H9 (cell line): ENCODE measurements at regions not wholly inside any gene's neighbourhood (a gene's known extent, or its start where the extent isn't known, plus 50 kb on each side); places are given as distances from the start of the nearest gene placed in this dataset.

Experiments
- DNase-seq: peaks from one replicate; pipeline ENCODE4 v3.0.0-alpha.2; 2017
- H2AFZ ChIP-seq: one replicate; pipeline ENCODE4 v1.6.1; 2013; ENCODE audit warnings: mild to moderate bottlenecking, low read length, control low read depth, moderate library complexity
- H2AK5ac ChIP-seq: 2 replicates; pipeline ENCODE4 v1.6.1; 2013; ENCODE audit warnings: low read length, control low read depth, mixed read lengths; ENCODE audit not compliant: insufficient read length
- H2BK120ac ChIP-seq: one replicate; pipeline ENCODE4 v1.6.1; 2013; ENCODE audit warnings: low read depth, mild to moderate bottlenecking, low read length, control low read depth, inconsistent platforms; ENCODE audit not compliant: poor library complexity, severe bottlenecking
- H2BK12ac ChIP-seq: 2 replicates; pipeline ENCODE4 v1.6.1; 2013; ENCODE audit warnings: low read length, control low read depth, mixed read lengths, low read depth; ENCODE audit not compliant: insufficient read length
- H2BK15ac ChIP-seq: 2 replicates; pipeline ENCODE4 v1.6.1; 2013; ENCODE audit warnings: low read depth, low read length, control low read depth
- H2BK20ac ChIP-seq: one replicate; pipeline ENCODE4 v1.6.1; 2013; ENCODE audit warnings: low read depth, mild to moderate bottlenecking, low read length, control low read depth, inconsistent platforms; ENCODE audit not compliant: poor library complexity, severe bottlenecking
- H2BK5ac ChIP-seq: 2 replicates; pipeline ENCODE4 v1.6.1; 2013; ENCODE audit warnings: low read length, control low read depth, mixed read lengths; ENCODE audit not compliant: insufficient read length
- H3K14ac ChIP-seq: 2 replicates; pipeline ENCODE4 v1.6.1; 2013; ENCODE audit warnings: low read length, control low read depth; ENCODE audit not compliant: insufficient read depth
- H3K18ac ChIP-seq: 2 replicates; pipeline ENCODE4 v1.6.1; 2013; ENCODE audit warnings: low read depth, mild to moderate bottlenecking, mixed read lengths, low read length, control low read depth; ENCODE audit not compliant: insufficient read length
- H3K23ac ChIP-seq: 2 replicates; pipeline ENCODE4 v1.6.1; 2013; ENCODE audit warnings: low read length, control low read depth, mixed read lengths, low read depth; ENCODE audit not compliant: insufficient read length
- H3K23me2 ChIP-seq: 2 replicates; pipeline ENCODE4 v1.6.1; 2013; ENCODE audit warnings: low read depth, mild to moderate bottlenecking, mixed read lengths, low read length, control low read depth; ENCODE audit not compliant: insufficient read length, poor library complexity, severe bottlenecking
- H3K27ac ChIP-seq: 2 replicates; pipeline ENCODE4 v1.5.1; 2013; ENCODE audit warnings: low read length, control low read depth, mixed read lengths, low read depth; ENCODE audit not compliant: insufficient read length
- H3K27me3 ChIP-seq: 2 replicates; pipeline ENCODE4 v1.6.1; 2013; ENCODE audit warnings: low read length, control low read depth, inconsistent platforms; ENCODE audit not compliant: insufficient read depth
- H3K4ac ChIP-seq: 2 replicates; pipeline ENCODE4 v1.6.1; 2013; ENCODE audit warnings: low read depth, mild to moderate bottlenecking, control low read depth, inconsistent platforms, low read length, moderate library complexity
- H3K4me1 ChIP-seq: 2 replicates; pipeline ENCODE4 v1.6.1; 2013; ENCODE audit warnings: low read length, control low read depth, inconsistent platforms; ENCODE audit not compliant: insufficient read depth
- H3K4me2 ChIP-seq: 2 replicates; pipeline ENCODE4 v1.6.1; 2013; ENCODE audit warnings: low read length, control low read depth, mixed read lengths; ENCODE audit not compliant: insufficient read length, insufficient read depth
- H3K56ac ChIP-seq: 2 replicates; pipeline ENCODE4 v1.6.1; 2013; ENCODE audit warnings: low read depth, mild to moderate bottlenecking, mixed read lengths, low read length, control low read depth; ENCODE audit not compliant: insufficient read length
- H3K79me1 ChIP-seq: 2 replicates; pipeline ENCODE4 v1.6.1; 2013; ENCODE audit warnings: low read depth, mild to moderate bottlenecking, moderate library complexity, low read length, control low read depth, inconsistent platforms; ENCODE audit not compliant: insufficient read depth, poor library complexity, severe bottlenecking
- H3K79me2 ChIP-seq: 2 replicates; pipeline ENCODE4 v1.6.1; 2013; ENCODE audit warnings: low read length, control low read depth, inconsistent platforms; ENCODE audit not compliant: insufficient read depth
- H3K9ac ChIP-seq: 2 replicates; pipeline ENCODE4 v1.6.1; 2013; ENCODE audit warnings: low read length, control low read depth, mixed read lengths; ENCODE audit not compliant: insufficient read length; ENCODE audit errors: extremely low read depth
- H3K9me3 ChIP-seq: one replicate; pipeline ENCODE4 v1.6.1; 2013; ENCODE audit warnings: low read depth, low read length, inconsistent platforms; ENCODE audit not compliant: control insufficient read depth
- H3T11ph ChIP-seq: one replicate; pipeline ENCODE4 v1.6.1; 2013; ENCODE audit warnings: mild to moderate bottlenecking, low read length, control low read depth, inconsistent platforms
- H4K20me1 ChIP-seq: one replicate; pipeline ENCODE4 v1.6.1; 2013; ENCODE audit not compliant: control insufficient read depth, insufficient read length, insufficient read depth
- H4K5ac ChIP-seq: 2 replicates; pipeline ENCODE4 v1.6.1; 2013; ENCODE audit warnings: low read depth, mild to moderate bottlenecking, mixed read lengths, low read length, control low read depth; ENCODE audit not compliant: insufficient read length
- H4K8ac ChIP-seq: replicated peaks from 2 replicates; pipeline ENCODE4 v1.6.1; 2013; ENCODE audit warnings: low read length, control low read depth, mixed read lengths, low read depth; ENCODE audit not compliant: insufficient read length
- H4K91ac ChIP-seq: 2 replicates; pipeline ENCODE4 v1.6.1; 2013; ENCODE audit warnings: low read depth, mild to moderate bottlenecking, moderate library complexity, mixed read lengths, low read length, control low read depth; ENCODE audit not compliant: insufficient read length
- H3K27ac Mint-ChIP-seq, 3 experiments: 2 replicates in 2 of 3; 3 replicates in 1 of 3; pipeline ENCODE4 v1.8.0; 2020 to 2021; ENCODE audit warnings: mixed read lengths in 3 of 3, mild to moderate bottlenecking in 1 of 3, moderate library complexity in 1 of 3
- H3K27me3 Mint-ChIP-seq: 2 replicates; pipeline ENCODE4 v1.8.0; 2021; ENCODE audit warnings: low read depth, mild to moderate bottlenecking, moderate library complexity, mixed read lengths
- H3K36me3 Mint-ChIP-seq, 3 experiments: 2 replicates in 2 of 3; 3 replicates in 1 of 3; pipeline ENCODE4 v1.8.0; 2020 to 2021; ENCODE audit warnings: low read depth in 3 of 3, mixed read lengths in 3 of 3; ENCODE audit not compliant: insufficient read depth in 1 of 3
- H3K4me1 Mint-ChIP-seq, 2 experiments: 2 replicates each; pipeline ENCODE4 v1.8.0; 2020; ENCODE audit warnings: mixed read lengths in 2 of 2
- H3K4me3 Mint-ChIP-seq, 2 experiments: 2 replicates in 1 of 2; 3 replicates in 1 of 2; pipeline ENCODE4 v1.8.0; 2020 to 2021; ENCODE audit warnings: mild to moderate bottlenecking in 2 of 2, mixed read lengths in 2 of 2, moderate library complexity in 1 of 2
- H3K9me3 Mint-ChIP-seq, 2 experiments: 2 replicates in 1 of 2; 3 replicates in 1 of 2; pipeline ENCODE4 v1.8.0; 2020; ENCODE audit warnings: mild to moderate bottlenecking in 2 of 2, mixed read lengths in 2 of 2, moderate library complexity in 1 of 2
- CTCF ChIP-seq: fragments of 200-600 bp; sonication (generic); conservative IDR thresholded peaks from 3 replicates; pipeline ENCODE4 v1.8.0; 2021; ENCODE audit warnings: antibody characterized with exemption, mild to moderate bottlenecking
- WGBS: extraction: QIAGEN DNeasy Blood & Tissue Kit; methylation state at CpG from one replicate; pipeline ENCODE4 v1.1.7; 2013; ENCODE audit warnings: missing lambda C conversion rate, low lambda C conversion rate, mixed read lengths; ENCODE audit not compliant: insufficient read length; ENCODE audit errors: extremely low coverage; 5-methylcytosine and 5-hydroxymethylcytosine counted together

- H3K9me3 Mint-ChIP-seq: no peaks in the 10 kb centered on the region; a peak in 1 of 5 replicates
- DNase-seq: no peak
- no peak overlapping the region for H3T11ph ChIP-seq
- peaks cover 7 to 12% of the 10 kb centered on the region in 2 experiments; a peak in 3 of 4 replicates for H3K4me1 Mint-ChIP-seq
- peaks cover 1% of the 10 kb centered on the region; the same call in 1 of the 2 replicates for H3K27me3 Mint-ChIP-seq
- WGBS: no CpG with 5 or more reads among the region's 1 CpG
- H2BK120ac ChIP-seq: no peak overlapping the region
- no peak overlapping the region for H3K9ac ChIP-seq
- H3K79me1 ChIP-seq: no peaks in the 10 kb centered on the region
- H4K5ac ChIP-seq: no peak overlapping the region
- H3K4me2 ChIP-seq: no peak overlapping the region
- H3K4ac ChIP-seq: no peak overlapping the region
- H3K14ac ChIP-seq: no peak overlapping the region
- no peak overlapping the region for H2BK20ac ChIP-seq
- H3K27ac Mint-ChIP-seq: no peak overlapping the region
- H2BK5ac ChIP-seq: no peak overlapping the region
- no peak overlapping the region for H2AFZ ChIP-seq
- H2BK15ac ChIP-seq: no peak overlapping the region
- H4K20me1 ChIP-seq: no peaks in the 10 kb centered on the region
- no peak for TF ChIP-seq CTCF
- H3K36me3 Mint-ChIP-seq: peaks cover 0 to 32% (median 0%) of the 10 kb centered on the region in 3 experiments; a peak in 3 of 7 replicates
- H2BK12ac ChIP-seq: no peak overlapping the region
- no peak overlapping the region for H4K91ac ChIP-seq
- no peaks in the 10 kb centered on the region for H3K23me2 ChIP-seq
- no peaks in the 10 kb centered on the region for H3K27me3 ChIP-seq
- no peak overlapping the region for H3K27ac ChIP-seq
- H3K4me1 ChIP-seq: no peaks in the 10 kb centered on the region
- no peaks in the 10 kb centered on the region for H3K9me3 ChIP-seq
- H3K56ac ChIP-seq: no peak overlapping the region
- H3K18ac ChIP-seq: no peak overlapping the region
- H3K4me3 Mint-ChIP-seq: no peak overlapping the region
- no peak overlapping the region for H3K23ac ChIP-seq
- H2AK5ac ChIP-seq: no peak overlapping the region
- no peak overlapping the region for H4K8ac ChIP-seq
- no peaks in the 10 kb centered on the region for H3K79me2 ChIP-seq
These were observed 650.7 kb upstream of the GRID2 start for GRCh38 chr4:91653067-91653466.
